ENCODE measurements at regions not wholly inside any gene's neighbourhood (a gene's known extent, or its start where the extent isn't known, plus 50 kb on each side); places are given as distances from the start of the nearest gene placed in this dataset.
"Not testable (repeated sequence)": the region's sequence is repeated elsewhere in the genome, so short reads cannot be mapped to it uniquely, and the experiment has no call there.

- H3K36me3 Mint-ChIP-seq (ENCODE audit: low read depth) = no peaks in the 10 kb centered on the region
- H3K9me3 Mint-ChIP-seq = no peaks in the 10 kb centered on the region
- H3K4me1 Mint-ChIP-seq (ENCODE audit: low read depth) = peaks cover 1% of the 10 kb centered on the region
- DNase-seq (ENCODE audit: low spot score) = no peak
- no peak overlapping the region for H3K4me3 Mint-ChIP-seq (ENCODE audit: low read depth)
- intact Hi-C loops (cut with micrococcal nuclease) = no loop called here
- no peaks in the 10 kb centered on the region for H3K27me3 Mint-ChIP-seq (ENCODE audit: low read depth)
- no peak overlapping the region for H3K27ac Mint-ChIP-seq
These were observed 167.1 kb upstream of the CXCL13 start for GRCh38 chr4:77438549-77438948.

- H3K36me3 Mint-ChIP-seq (ENCODE audit: low read depth) = no peaks in the 10 kb centered on the region
These were observed 161.7 kb upstream of the CXCL13 start for GRCh38 chr4:77443941-77444340.

GRCh38 chr4:77445823-77446222, 159.8 kb upstream of the CXCL13 start:
- Mint-ChIP-seq H3K36me3 (ENCODE audit: low read depth) (no peaks in the 10 kb centered on the region), H3K27ac (no peak overlapping the region), H3K4me3 (ENCODE audit: low read depth) (no peak overlapping the region), H3K9me3 (no peaks in the 10 kb centered on the region), H3K4me1 (ENCODE audit: low read depth) (no peaks in the 10 kb centered on the region), H3K27me3 (ENCODE audit: low read depth) (peaks cover 22% of the 10 kb centered on the region)
- intact Hi-C loops (cut with micrococcal nuclease) = no loop called here
- no peak for DNase-seq (ENCODE audit: low spot score)

More at GRCh38 chr4:77443941-77444340, 161.7 kb upstream of the CXCL13 start:
- H3K9me3 Mint-ChIP-seq = no peaks in the 10 kb centered on the region
- intact Hi-C loops (cut with micrococcal nuclease) = no loop called here
- no peak overlapping the region for H3K27ac Mint-ChIP-seq
- no peak overlapping the region for H3K4me3 Mint-ChIP-seq (ENCODE audit: low read depth)
- H3K27me3 Mint-ChIP-seq (ENCODE audit: low read depth) = peaks cover 16% of the 10 kb centered on the region
- DNase-seq (ENCODE audit: low spot score) = no peak
- H3K4me1 Mint-ChIP-seq (ENCODE audit: low read depth) = no peaks in the 10 kb centered on the region

- Mint-ChIP-seq H3K36me3 (ENCODE audit: low read depth) (no peaks in the 10 kb centered on the region), H3K4me3 (ENCODE audit: low read depth) (no peak overlapping the region), H3K27me3 (ENCODE audit: low read depth) (peaks cover 23% of the 10 kb centered on the region), H3K9me3 (no peaks in the 10 kb centered on the region), H3K4me1 (ENCODE audit: low read depth) (no peaks in the 10 kb centered on the region), H3K27ac (no peak overlapping the region)
- intact Hi-C loops (cut with micrococcal nuclease) = no loop called here
- DNase-seq (ENCODE audit: low spot score) = no peak
These were observed 159.0 kb upstream of the CXCL13 start for GRCh38 chr4:77446601-77447000.

GRCh38 chr4:77449171-77449570, 156.4 kb upstream of the CXCL13 start:
- no peaks in the 10 kb centered on the region for H3K9me3 Mint-ChIP-seq
- no peak overlapping the region for H3K4me3 Mint-ChIP-seq (ENCODE audit: low read depth)
- peaks cover 20% of the 10 kb centered on the region for H3K27me3 Mint-ChIP-seq (ENCODE audit: low read depth)
- H3K36me3 Mint-ChIP-seq (ENCODE audit: low read depth) = no peaks in the 10 kb centered on the region
- intact Hi-C loops (cut with micrococcal nuclease) = no loop called here
- no peaks in the 10 kb centered on the region for H3K4me1 Mint-ChIP-seq (ENCODE audit: low read depth)
- H3K27ac Mint-ChIP-seq = no peak overlapping the region
- no peak for DNase-seq (ENCODE audit: low spot score)

GRCh38 chr4:77450006-77450405, 155.6 kb upstream of the CXCL13 start:
- Mint-ChIP-seq H3K4me1 (ENCODE audit: low read depth) (no peaks in the 10 kb centered on the region), H3K4me3 (ENCODE audit: low read depth) (no peak overlapping the region), H3K27ac (no peak overlapping the region), H3K9me3 (no peaks in the 10 kb centered on the region), H3K27me3 (ENCODE audit: low read depth) (peaks cover 20% of the 10 kb centered on the region), H3K36me3 (ENCODE audit: low read depth) (no peaks in the 10 kb centered on the region)
- intact Hi-C loops (cut with micrococcal nuclease) = no loop called here
- no peak for DNase-seq (ENCODE audit: low spot score)

- no peak overlapping the region for H3K27ac Mint-ChIP-seq
- intact Hi-C loops (cut with micrococcal nuclease) = no loop called here
- H3K27me3 Mint-ChIP-seq (ENCODE audit: low read depth) = peaks cover 13% of the 10 kb centered on the region
- no peaks in the 10 kb centered on the region for H3K4me1 Mint-ChIP-seq (ENCODE audit: low read depth)
- no peak overlapping the region for H3K4me3 Mint-ChIP-seq (ENCODE audit: low read depth)
- no peaks in the 10 kb centered on the region for H3K36me3 Mint-ChIP-seq (ENCODE audit: low read depth)
- H3K9me3 Mint-ChIP-seq = no peaks in the 10 kb centered on the region
- DNase-seq (ENCODE audit: low spot score) = no peak
These were observed 154.1 kb upstream of the CXCL13 start for GRCh38 chr4:77451530-77451929.

- not testable (repeated sequence) for H3K4me3 Mint-ChIP-seq (ENCODE audit: low read depth)
These were observed 153.5 kb upstream of the CXCL13 start for GRCh38 chr4:77452117-77452516.

GRCh38 chr4:77453911-77454310, 151.7 kb upstream of the CXCL13 start:
- Mint-ChIP-seq H3K9me3 (no peaks in the 10 kb centered on the region), H3K27ac (no peak overlapping the region)

More at GRCh38 chr4:77452117-77452516, 153.5 kb upstream of the CXCL13 start:
- H3K27ac Mint-ChIP-seq; intact Hi-C loops (cut with micrococcal nuclease); H3K4me1 Mint-ChIP-seq (ENCODE audit: low read depth); DNase-seq (ENCODE audit: low spot score); H3K36me3 Mint-ChIP-seq (ENCODE audit: low read depth); H3K9me3 Mint-ChIP-seq: not testable (repeated sequence)
- H3K27me3 Mint-ChIP-seq (ENCODE audit: low read depth) = peaks cover 11% of the 10 kb centered on the region

GRCh38 chr4:77454858-77455257, 150.8 kb upstream of the CXCL13 start:
- Mint-ChIP-seq H3K27me3 (ENCODE audit: low read depth) (peaks cover 5% of the 10 kb centered on the region), H3K9me3 (no peaks in the 10 kb centered on the region), H3K4me3 (ENCODE audit: low read depth) (no peak overlapping the region), H3K4me1 (ENCODE audit: low read depth) (no peaks in the 10 kb centered on the region), H3K36me3 (ENCODE audit: low read depth) (no peaks in the 10 kb centered on the region), H3K27ac (no peak overlapping the region)
- intact Hi-C loops (cut with micrococcal nuclease) = no loop called here
- DNase-seq (ENCODE audit: low spot score) = no peak

More at GRCh38 chr4:77453911-77454310, 151.7 kb upstream of the CXCL13 start:
- Mint-ChIP-seq H3K27me3 (ENCODE audit: low read depth) (peaks cover 8% of the 10 kb centered on the region), H3K4me3 (ENCODE audit: low read depth) (no peak overlapping the region), H3K36me3 (ENCODE audit: low read depth) (no peaks in the 10 kb centered on the region), H3K4me1 (ENCODE audit: low read depth) (no peaks in the 10 kb centered on the region)
- intact Hi-C loops (cut with micrococcal nuclease) = no loop called here
- DNase-seq (ENCODE audit: low spot score) = no peak

GRCh38 chr4:77464100-77464499, 141.5 kb upstream of the CXCL13 start:
- not testable (repeated sequence) for H3K9me3 Mint-ChIP-seq; H3K4me3 Mint-ChIP-seq (ENCODE audit: low read depth); DNase-seq (ENCODE audit: low spot score); H3K4me1 Mint-ChIP-seq (ENCODE audit: low read depth); H3K36me3 Mint-ChIP-seq (ENCODE audit: low read depth); H3K27ac Mint-ChIP-seq
- peaks cover 17% of the 10 kb centered on the region for H3K27me3 Mint-ChIP-seq (ENCODE audit: low read depth)
- intact Hi-C loops (cut with micrococcal nuclease) = loop anchor here (2.0 kb wide), 1 partner anchor 137 kb away; no protein-coding TSS in a partner anchor

- intact Hi-C loops (cut with micrococcal nuclease) = loop anchor here (1.0 to 5.0 kb wide), 3 partner anchors 72 to 153 kb away; no protein-coding TSS in a partner anchor
- Mint-ChIP-seq H3K36me3 (ENCODE audit: low read depth) (no peaks in the 10 kb centered on the region), H3K27ac (no peak overlapping the region), H3K4me3 (ENCODE audit: low read depth) (no peak overlapping the region), H3K9me3 (peaks cover 3% of the 10 kb centered on the region), H3K4me1 (ENCODE audit: low read depth) (peaks cover 8% of the 10 kb centered on the region), H3K27me3 (ENCODE audit: low read depth) (peaks cover 16% of the 10 kb centered on the region)
- DNase-seq (ENCODE audit: low spot score) = no peak
These were observed 140.3 kb upstream of the CXCL13 start for GRCh38 chr4:77465271-77465670.

GRCh38 chr4:77466430-77466829, 139.2 kb upstream of the CXCL13 start:
- Mint-ChIP-seq H3K9me3 (no peaks in the 10 kb centered on the region), H3K27ac (no peak overlapping the region), H3K4me3 (ENCODE audit: low read depth) (no peak overlapping the region), H3K4me1 (ENCODE audit: low read depth) (peaks cover 8% of the 10 kb centered on the region), H3K27me3 (ENCODE audit: low read depth) (peaks cover 10% of the 10 kb centered on the region), H3K36me3 (ENCODE audit: low read depth) (no peaks in the 10 kb centered on the region)
- intact Hi-C loops (cut with micrococcal nuclease) = loop anchor here (5.0 kb wide), 1 partner anchor 71 kb away; no protein-coding TSS in a partner anchor
- DNase-seq (ENCODE audit: low spot score) = no peak

Data from activated T-helper 2 cell treated with anti-CD3 and anti-CD28 coated beads, Interferon-gamma antibody, Interleukin-2, Interleukin-4, amounts not matched to agents 10 μg/mL and 5 μg/mL and 100 μg/mL, durations not matched to agents 14 hours and 24 hours and 36 hours (primary cell).